ENCODE measurements at regions not wholly inside any gene's neighbourhood (a gene's known extent, or its start where the extent isn't known, plus 50 kb on each side); places are given as distances from the start of the nearest gene placed in this dataset.

DNA sequence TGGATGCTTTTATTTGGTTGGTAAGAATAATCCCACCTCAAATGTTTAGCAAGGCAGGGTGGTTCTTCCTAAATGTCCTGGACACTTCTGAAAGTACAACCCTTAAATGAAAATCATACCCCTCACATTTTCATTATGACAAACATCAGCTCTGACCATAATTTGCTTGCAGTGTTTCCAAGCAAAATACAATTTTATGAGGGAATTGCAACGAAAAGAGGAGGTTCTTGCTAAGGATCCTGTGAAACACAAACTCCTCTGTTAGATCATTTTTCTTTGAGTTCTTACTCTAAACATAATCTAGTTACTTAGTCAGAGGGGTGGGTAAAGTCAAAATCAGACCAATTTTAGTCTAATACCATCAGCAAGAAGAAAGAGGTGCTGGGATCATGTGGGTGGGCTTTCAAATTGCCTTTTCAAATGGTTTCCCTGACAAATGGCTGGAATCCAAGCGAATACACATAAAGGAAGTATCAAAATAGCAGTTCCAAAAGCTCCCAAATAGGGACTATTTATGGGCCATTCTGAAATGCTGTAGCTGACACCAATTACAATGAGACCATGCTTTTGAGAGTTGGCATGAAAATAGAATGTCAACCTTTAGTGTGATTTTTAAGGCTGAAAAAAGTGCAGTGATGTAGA, 164.9 kb upstream of the INHBA start:
- no peak for TF ChIP-seq CTCF (IDR thresholded peaks at IDR 0.05)
- DNase-seq (no peak), ATAC-seq (ENCODE audit: poor library complexity) (no peak)
- intact Hi-C loops (cut with DNase I, micrococcal nuclease), result no loop called here
- H3K9me3 Mint-ChIP-seq, result peaks cover 10% of the 10 kb centered on the region
- H3K27me3 Mint-ChIP-seq, result peaks cover 35% of the 10 kb centered on the region
- H3K36me3 ChIP-seq (ENCODE audit: insufficient read depth, low read length), result no peaks in the 10 kb centered on the region
- H3K27me3 ChIP-seq (ENCODE audit: control insufficient read depth in 1 of 2, insufficient read depth in 2 of 2, low read length in 2 of 2), result peaks cover 0 to 4% of the 10 kb centered on the region in 2 experiments
- H3K4me1 Mint-ChIP-seq (ENCODE audit: low read depth), result no peaks in the 10 kb centered on the region
- H3K27ac Mint-ChIP-seq, result no peak overlapping the region
- H3K36me3 Mint-ChIP-seq (ENCODE audit: low read depth), result no peaks in the 10 kb centered on the region
- no peak overlapping the region for H3K4me3 Mint-ChIP-seq
- CTCF ChIA-PET, result no interaction called here
- peaks cover 0 to 12% of the 10 kb centered on the region in 2 experiments for H3K9me3 ChIP-seq (ENCODE audit: control insufficient read depth in 1 of 2, insufficient read depth in 1 of 2, low read length in 2 of 2)
- H3K4me1 ChIP-seq (ENCODE audit: insufficient read depth, low read length), result no peaks in the 10 kb centered on the region
- H3K4me3 ChIP-seq (ENCODE audit: low read length), result no peak overlapping the region
- H3K27ac ChIP-seq (ENCODE audit: low read depth in 1 of 2, low read length in 2 of 2), result no peak overlapping the region
- POLR2A ChIA-PET, result no interaction called here

- H3K36me3 Mint-ChIP-seq (ENCODE audit: low read depth), result no peaks in the 10 kb centered on the region
- peaks cover 0 to 12% of the 10 kb centered on the region in 2 experiments for H3K9me3 ChIP-seq (ENCODE audit: control insufficient read depth in 1 of 2, insufficient read depth in 1 of 2, low read length in 2 of 2)
- H3K27me3 ChIP-seq (ENCODE audit: control insufficient read depth in 1 of 2, insufficient read depth in 2 of 2, low read length in 2 of 2), result no peaks in the 10 kb centered on the region
- no peaks in the 10 kb centered on the region for H3K4me1 Mint-ChIP-seq (ENCODE audit: low read depth)
- DNase-seq (no peak), ATAC-seq (ENCODE audit: poor library complexity) (no peak)
- H3K9me3 Mint-ChIP-seq, result peaks cover 10% of the 10 kb centered on the region
- H3K4me1 ChIP-seq (ENCODE audit: insufficient read depth, low read length), result no peaks in the 10 kb centered on the region
- CTCF ChIA-PET, result no interaction called here
- H3K27ac ChIP-seq (ENCODE audit: low read depth in 1 of 2, low read length in 2 of 2), result no peak overlapping the region
- no peak overlapping the region for H3K4me3 Mint-ChIP-seq
- no peak for TF ChIP-seq CTCF (IDR thresholded peaks at IDR 0.05)
- no peak overlapping the region for H3K27ac Mint-ChIP-seq
- POLR2A ChIA-PET, result no interaction called here
- no peaks in the 10 kb centered on the region for H3K36me3 ChIP-seq (ENCODE audit: insufficient read depth, low read length)
- H3K27me3 Mint-ChIP-seq, result no peaks in the 10 kb centered on the region
- intact Hi-C loops (cut with DNase I, micrococcal nuclease), result no loop called here
- no peak overlapping the region for H3K4me3 ChIP-seq (ENCODE audit: low read length)
Observed at GRCh38 chr7:41862261-41862660, 159.4 kb upstream of the INHBA start.

GRCh38 chr7:41861642-41862041, 158.8 kb upstream of the INHBA start:
- H3K27me3 Mint-ChIP-seq, result no peaks in the 10 kb centered on the region
- Histone ChIP-seq H3K27ac (ENCODE audit: low read depth in 1 of 2, low read length in 2 of 2) (no peak overlapping the region), H3K27me3 (ENCODE audit: control insufficient read depth in 1 of 2, insufficient read depth in 2 of 2, low read length in 2 of 2) (no peaks in the 10 kb centered on the region), H3K4me3 (ENCODE audit: low read length) (no peak overlapping the region), H3K9me3 (ENCODE audit: control insufficient read depth in 1 of 2, insufficient read depth in 1 of 2, low read length in 2 of 2) (peaks cover 0 to 12% of the 10 kb centered on the region in 2 experiments), H3K36me3 (ENCODE audit: insufficient read depth, low read length) (no peaks in the 10 kb centered on the region), H3K4me1 (ENCODE audit: insufficient read depth, low read length) (no peaks in the 10 kb centered on the region)
- DNase-seq (no peak), ATAC-seq (ENCODE audit: poor library complexity) (no peak)
- no peak overlapping the region for H3K4me3 Mint-ChIP-seq
- TF ChIP-seq CTCF (IDR thresholded peaks at IDR 0.05), result no peak
- intact Hi-C loops (cut with DNase I, micrococcal nuclease), result no loop called here
- H3K9me3 Mint-ChIP-seq, result peaks cover 8% of the 10 kb centered on the region
- no peak overlapping the region for H3K27ac Mint-ChIP-seq
- ChIA-PET POLR2A (no interaction called here), CTCF (interaction anchor here (0.9 kb wide), 1 partner anchor 12 kb away, joined by 3 read pairs; no protein-coding TSS in a partner anchor)
- H3K36me3 Mint-ChIP-seq (ENCODE audit: low read depth), result no peaks in the 10 kb centered on the region
- H3K4me1 Mint-ChIP-seq (ENCODE audit: low read depth), result no peaks in the 10 kb centered on the region
